Keratinocyte (primary cell): ENCODE measurements at regions not wholly inside any gene's neighbourhood (a gene's known extent, or its start where the extent isn't known, plus 50 kb on each side); places are given as distances from the start of the nearest gene placed in this dataset.

Experiments
- DNase-seq: peaks from one replicate; pipeline ENCODE4 v3.0.0-alpha.2; 2011; ENCODE audit warnings: low read depth, missing footprints, low spot score
- FAIRE-seq: peaks from 2 replicates; lab custom pipeline; 2011; peaks lifted over from hg19 to GRCh38; lab: Jason Lieb, UNC
- H2AFZ ChIP-seq: 2 replicates; pipeline ENCODE4 v1.6.0; 2012; ENCODE audit warnings: low read length, control low read depth, inconsistent platforms; ENCODE audit not compliant: control insufficient read depth
- H3K27ac ChIP-seq: 2 replicates; pipeline ENCODE4 v1.5.1; 2011; ENCODE audit warnings: low read length; ENCODE audit not compliant: control insufficient read depth, insufficient read depth
- H3K27me3 ChIP-seq: 3 replicates; pipeline ENCODE4 v1.6.0; 2011; ENCODE audit warnings: low read length; ENCODE audit not compliant: control insufficient read depth, insufficient read depth; ENCODE audit errors: extremely low read depth
- H3K36me3 ChIP-seq, 2 experiments: 2 replicates in 1 of 2; 3 replicates in 1 of 2; pipeline ENCODE4 v1.5.1; 2011; ENCODE audit warnings: low read length in 2 of 2, mild to moderate bottlenecking in 1 of 2; ENCODE audit not compliant: control insufficient read depth in 2 of 2, insufficient read depth in 2 of 2; ENCODE audit errors: extremely low read depth in 1 of 2
- H3K4me1 ChIP-seq: 3 replicates; pipeline ENCODE4 v1.5.1; 2011; ENCODE audit warnings: low read length; ENCODE audit not compliant: control insufficient read depth, insufficient read depth; ENCODE audit errors: extremely low read depth
- H3K4me2 ChIP-seq: 3 replicates; pipeline ENCODE4 v1.6.0; 2011; ENCODE audit warnings: low read depth, low read length; ENCODE audit not compliant: control insufficient read depth, insufficient read depth; ENCODE audit errors: extremely low read depth
- H3K4me3 ChIP-seq, 3 experiments: fragments of 200-600 bp in 1 of 3; sonication (generic) in 1 of 3; 2 replicates in 2 of 3; 3 replicates in 1 of 3; pipeline ENCODE4 v1.5.1; 2011 to 2016; ENCODE audit warnings: low read length in 3 of 3, mild to moderate bottlenecking in 3 of 3, control low read depth in 2 of 3, inconsistent platforms in 1 of 3, low read depth in 1 of 3, mixed read lengths in 1 of 3, mixed run types in 1 of 3, moderate library complexity in 1 of 3; ENCODE audit not compliant: control insufficient read depth in 2 of 3, insufficient read depth in 2 of 3; ENCODE audit errors: extremely low read depth in 1 of 3
- H3K79me2 ChIP-seq: 2 replicates; pipeline ENCODE4 v1.6.0; 2012; ENCODE audit warnings: low read length; ENCODE audit not compliant: control insufficient read depth, insufficient read depth
- H3K9ac ChIP-seq: 3 replicates; pipeline ENCODE4 v1.6.0; 2011; ENCODE audit warnings: low read length; ENCODE audit not compliant: control insufficient read depth, insufficient read depth; ENCODE audit errors: extremely low read depth
- H3K9me1 ChIP-seq: 3 replicates; pipeline ENCODE4 v1.6.0; 2011; ENCODE audit warnings: low read length; ENCODE audit not compliant: control insufficient read depth, insufficient read depth; ENCODE audit errors: extremely low read depth
- H3K9me3 ChIP-seq: 2 replicates; pipeline ENCODE4 v1.5.1; 2012; ENCODE audit warnings: low read depth, low read length; ENCODE audit not compliant: control insufficient read depth
- H4K20me1 ChIP-seq: 3 replicates; pipeline ENCODE4 v1.6.0; 2011; ENCODE audit warnings: low read length; ENCODE audit not compliant: control insufficient read depth, insufficient read depth; ENCODE audit errors: extremely low read depth
- CTCF ChIP-seq, 3 experiments: IDR thresholded peaks in 1 of 3; conservative IDR thresholded peaks in 1 of 3; optimal IDR thresholded peaks in 1 of 3; 2 replicates in 2 of 3; 3 replicates in 1 of 3; pipeline versions ENCODE3 to v1.5.1; 2011; ENCODE audit warnings: low read length in 3 of 3, mild to moderate bottlenecking in 3 of 3, moderate library complexity in 2 of 3, control low read depth in 1 of 3, inconsistent platforms in 1 of 3; ENCODE audit not compliant: insufficient read depth in 2 of 3; ENCODE audit errors: extremely low read depth in 1 of 3
- EZH2 ChIP-seq: IDR thresholded peaks from one replicate; pipeline ENCODE4 v1.6.1; 2012; ENCODE audit warnings: inconsistent platforms, mild to moderate bottlenecking, low read length, moderate library complexity
- dilution Hi-C: fragments of 300-500 bp; cut with MboI; formaldehyde crosslinking; loops from one replicate; pipeline ENCODE4 v1.7.0; 2020; ENCODE audit warnings: low sequenced_read_pairs; ENCODE audit not compliant: extremely low pct_ligation_motif_present

GRCh38 chr13:61700620-61701019 is 285.0 kb upstream of the PCDH20 start:
- DNase-seq (no peak), FAIRE-seq (no peak)
- no peaks in the 10 kb centered on the region for H3K27me3 ChIP-seq
- H3K9me3 ChIP-seq, result no peaks in the 10 kb centered on the region
- no peaks in the 10 kb centered on the region for H3K9me1 ChIP-seq
- TF ChIP-seq CTCF (optimal IDR thresholded peaks at IDR 0.05 in 1 of 3, IDR thresholded peaks at IDR 0.05 in 1 of 3, conservative IDR thresholded peaks at IDR 0.05 in 1 of 3; ENCODE audit: extremely low read depth in 1 of 3, insufficient read depth in 2 of 3, low read length in 3 of 3) (no peak), EZH2 (no peak)
- no peaks in the 10 kb centered on the region for H4K20me1 ChIP-seq
- H3K9ac ChIP-seq, result no peak overlapping the region
- no peaks in the 10 kb centered on the region for H3K36me3 ChIP-seq
- dilution Hi-C loops, result no loop called here
- no peak overlapping the region for H3K4me3 ChIP-seq
- no peak overlapping the region for H3K4me2 ChIP-seq
- no peaks in the 10 kb centered on the region for H3K79me2 ChIP-seq
- H2AFZ ChIP-seq, result no peak overlapping the region
- no peaks in the 10 kb centered on the region for H3K4me1 ChIP-seq
- no peak overlapping the region for H3K27ac ChIP-seq

GRCh38 chr13:61700181-61700580 is 284.5 kb upstream of the PCDH20 start:
- no peaks in the 10 kb centered on the region for H3K36me3 ChIP-seq
- no peak overlapping the region for H3K4me2 ChIP-seq
- no peak overlapping the region for H3K9ac ChIP-seq
- H4K20me1 ChIP-seq, result no peaks in the 10 kb centered on the region
- H3K9me3 ChIP-seq, result no peaks in the 10 kb centered on the region
- H3K4me3 ChIP-seq, result no peak overlapping the region
- H3K27ac ChIP-seq, result no peak overlapping the region
- no peak for TF ChIP-seq EZH2
- TF ChIP-seq CTCF (optimal IDR thresholded peaks at IDR 0.05 in 1 of 3, IDR thresholded peaks at IDR 0.05 in 1 of 3, conservative IDR thresholded peaks at IDR 0.05 in 1 of 3; ENCODE audit: extremely low read depth in 1 of 3, insufficient read depth in 2 of 3, low read length in 3 of 3), result no peak
- DNase-seq (no peak), FAIRE-seq (no peak)
- H3K4me1 ChIP-seq, result no peaks in the 10 kb centered on the region
- dilution Hi-C loops, result no loop called here
- H3K27me3 ChIP-seq, result no peaks in the 10 kb centered on the region
- no peaks in the 10 kb centered on the region for H3K79me2 ChIP-seq
- H2AFZ ChIP-seq, result no peak overlapping the region
- H3K9me1 ChIP-seq, result no peaks in the 10 kb centered on the region
